WERI-Rb-1 (cell line): ENCODE measurements at regions not wholly inside any gene's neighbourhood (a gene's known extent, or its start where the extent isn't known, plus 50 kb on each side); places are given as distances from the start of the nearest gene placed in this dataset.

Experiments
- DNase-seq: peaks from one replicate; pipeline ENCODE4 v3.0.0-alpha.2; 2020
- H3K27ac ChIP-seq: fragments of 250-450 bp; sonication (Bioruptor Pico); 2 replicates; pipeline ENCODE4 v1.5.1; 2020; ENCODE audit warnings: mild to moderate bottlenecking, moderate library complexity
- H3K27me3 ChIP-seq: fragments of 250-450 bp; sonication (Bioruptor Pico); 2 replicates; pipeline ENCODE4 v1.5.1; 2021; ENCODE audit warnings: mild to moderate bottlenecking, low read depth, moderate library complexity; ENCODE audit not compliant: insufficient read depth, severe bottlenecking
- H3K36me3 ChIP-seq: fragments of 250-450 bp; sonication (Bioruptor Pico); 2 replicates; pipeline ENCODE4 v1.5.1; 2020; ENCODE audit warnings: mild to moderate bottlenecking, moderate library complexity
- H3K4me3 ChIP-seq: 2 replicates; pipeline ENCODE4 v1.5.1; 2011; ENCODE audit warnings: low read depth, mild to moderate bottlenecking, control low read depth, low read length
- H3K9me3 ChIP-seq: fragments of 250-450 bp; sonication (Bioruptor Pico); 2 replicates; pipeline ENCODE4 v1.5.1; 2021; ENCODE audit warnings: mild to moderate bottlenecking, moderate library complexity; ENCODE audit not compliant: severe bottlenecking
- CTCF ChIP-seq: IDR thresholded peaks from 2 replicates; pipeline ENCODE4 v1.5.1; 2011; ENCODE audit warnings: low read depth, mild to moderate bottlenecking, control low read depth, inconsistent platforms, low read length

- peak; percentile 75 for TF ChIP-seq CTCF
- Histone ChIP-seq H3K4me3 (no peak overlapping the region), H3K27ac (no peak overlapping the region), H3K36me3 (no peaks in the 10 kb centered on the region), H3K27me3 (no peaks in the 10 kb centered on the region), H3K9me3 (no peaks in the 10 kb centered on the region)
- DNase-seq: peak; percentile 65
These were observed 118.2 kb downstream of the NAF1 start for GRCh38 chr4:163048447-163048846.

- no peak for DNase-seq
- TF ChIP-seq CTCF: no peak
- Histone ChIP-seq H3K9me3 (no peaks in the 10 kb centered on the region), H3K27me3 (no peaks in the 10 kb centered on the region), H3K27ac (no peak overlapping the region), H3K36me3 (no peaks in the 10 kb centered on the region), H3K4me3 (no peak overlapping the region)
These were observed 124.4 kb downstream of the NAF1 start for GRCh38 chr4:163042306-163042705.

GRCh38 chr4:163017135-163017534 lies 149.6 kb downstream of the NAF1 start:
- Histone ChIP-seq H3K9me3 (no peaks in the 10 kb centered on the region), H3K36me3 (no peaks in the 10 kb centered on the region), H3K27me3 (no peaks in the 10 kb centered on the region), H3K4me3 (no peak overlapping the region), H3K27ac (no peak overlapping the region)
- no peak for TF ChIP-seq CTCF
- no peak for DNase-seq

- Histone ChIP-seq H3K4me3 (no peak overlapping the region), H3K9me3 (no peaks in the 10 kb centered on the region), H3K27me3 (no peaks in the 10 kb centered on the region), H3K27ac (no peak overlapping the region), H3K36me3 (no peaks in the 10 kb centered on the region)
- TF ChIP-seq CTCF: no peak
- no peak for DNase-seq
These were observed 153.9 kb downstream of the NAF1 start for GRCh38 chr4:163012816-163013215.

GRCh38 chr4:163003979-163004378 lies 162.7 kb downstream of the NAF1 start:
- no peaks in the 10 kb centered on the region for H3K27me3 ChIP-seq
- H3K36me3 ChIP-seq: no peaks in the 10 kb centered on the region
- H3K27ac ChIP-seq: no peak overlapping the region
- peak; percentile 27 for DNase-seq
- H3K4me3 ChIP-seq: no peak overlapping the region
- peaks cover 3% of the 10 kb centered on the region for H3K9me3 ChIP-seq
- TF ChIP-seq CTCF: peak; percentile 16; the same call in 1 of the 2 replicates

- H3K9me3 ChIP-seq: no peaks in the 10 kb centered on the region
- no peak overlapping the region for H3K4me3 ChIP-seq
- H3K36me3 ChIP-seq: no peaks in the 10 kb centered on the region
- TF ChIP-seq CTCF: no peak
- DNase-seq: no peak
- no peak overlapping the region for H3K27ac ChIP-seq
- no peaks in the 10 kb centered on the region for H3K27me3 ChIP-seq
These were observed 178.2 kb downstream of the NAF1 start for GRCh38 chr4:162988530-162988929.
